T47D (cell line): ENCODE measurements at regions not wholly inside any gene's neighbourhood (a gene's known extent, or its start where the extent isn't known, plus 50 kb on each side); places are given as distances from the start of the nearest gene placed in this dataset.
"Not testable (repeated sequence)": the region's sequence is repeated elsewhere in the genome, so short reads cannot be mapped to it uniquely, and the experiment has no call there.

ENCODE experiments used
- DNase-seq, 2 experiments: peaks; one replicate each; pipeline versions ENCODE4 v3.0.0 to v3.0.0-alpha.2; 2011 to 2012; ENCODE audit warnings: low read depth in 1 of 2, low spot score in 1 of 2
- JUND ChIP-seq: IDR thresholded peaks from 2 replicates; pipeline ENCODE4 v1.6.1; 2012; ENCODE audit warnings: low read depth
- in situ Hi-C: cut with HindIII; loops from 2 replicates; pipeline ENCODE4 v1.10.0; 2016; ENCODE audit warnings: low sequenced_read_pairs, low pct_unique_long_range_greater_than_20kb

GRCh38 chr12:127941332-127941731, 325.6 kb upstream of the TMEM132C start:
- TF ChIP-seq JUND: no peak
- in situ Hi-C loops: no loop called here
- DNase-seq: no peak

- in situ Hi-C loops: no loop called here
- no peak for TF ChIP-seq JUND
- DNase-seq: no peak
Observed at GRCh38 chr12:127942981-127943380, 324.0 kb upstream of the TMEM132C start.

DNA sequence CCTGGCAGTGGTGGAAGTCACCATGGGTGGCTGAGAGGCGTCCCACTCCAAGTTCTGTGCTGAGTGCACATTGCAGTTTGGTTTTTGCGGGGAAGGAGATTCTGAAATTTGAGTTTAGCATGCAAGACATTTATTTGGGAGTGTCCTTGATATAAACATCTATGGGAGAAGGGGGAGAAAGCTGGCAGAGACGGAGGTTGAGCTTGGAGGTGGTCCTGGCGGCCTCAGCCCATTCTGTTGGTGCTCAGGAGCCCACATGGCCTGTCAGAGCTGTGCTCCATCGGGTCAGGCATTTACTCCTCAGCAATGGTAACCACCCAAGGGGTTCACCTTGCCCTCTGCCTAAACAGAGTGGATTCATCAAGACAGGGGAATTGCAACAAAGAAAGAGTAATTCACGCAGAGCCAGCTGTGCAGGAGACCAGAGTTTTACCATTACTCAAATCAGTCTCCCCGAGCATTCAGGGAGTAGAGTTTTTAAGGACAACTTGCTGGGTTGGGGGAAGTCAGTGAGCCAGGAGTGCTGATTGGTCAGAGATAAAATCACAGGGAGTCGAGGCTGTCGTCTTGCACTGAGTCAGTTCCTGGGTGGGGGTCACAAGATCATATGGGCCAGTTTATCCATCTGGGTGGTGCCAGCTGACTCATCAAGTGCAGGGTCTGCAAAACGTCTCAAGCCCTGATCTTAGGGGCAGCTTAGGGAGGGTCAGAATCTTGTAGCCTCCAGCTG, 323.3 kb upstream of the TMEM132C start:
- DNase-seq: no peak
- in situ Hi-C loops: no loop called here
- no peak for TF ChIP-seq JUND

DNA sequence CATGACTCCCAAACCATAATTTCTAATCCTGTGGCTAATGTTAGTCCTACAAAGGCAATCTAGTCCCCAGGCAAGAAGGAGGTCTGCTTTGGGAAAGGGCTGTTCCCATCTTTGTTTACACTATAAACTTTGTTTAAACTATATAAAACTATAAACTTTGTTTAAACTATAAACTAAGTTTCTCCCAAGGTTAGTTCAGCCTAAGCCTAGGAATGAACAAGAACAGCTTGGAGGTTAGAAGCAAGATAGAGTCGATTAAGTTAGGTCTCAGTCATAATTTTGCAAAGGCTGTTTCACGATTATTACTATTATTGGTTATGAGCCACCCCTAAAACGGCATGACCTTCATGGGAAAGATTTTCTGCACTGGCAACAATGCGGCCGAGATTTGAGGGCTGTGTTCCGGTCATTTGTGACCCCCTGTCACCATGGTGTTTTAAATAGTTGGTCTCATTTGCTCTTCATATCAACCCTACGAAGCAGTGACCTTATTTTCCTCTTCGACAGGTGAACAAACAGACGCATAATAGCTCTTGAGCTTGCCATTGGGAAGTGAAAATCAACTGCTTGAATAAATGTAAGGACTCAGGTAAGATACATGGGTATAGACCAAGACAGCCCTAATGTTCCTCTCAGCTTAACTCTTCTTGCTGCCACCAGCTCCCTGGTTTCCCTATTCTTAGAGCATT, 322.6 kb upstream of the TMEM132C start:
- in situ Hi-C loops: no loop called here
- no peak for TF ChIP-seq JUND

GRCh38 chr12:127957001-127957660, 309.8 kb upstream of the TMEM132C start:
- TF ChIP-seq JUND: no peak
- no peak for DNase-seq
- in situ Hi-C loops: no loop called here

More for the DNA sequence above, 322.6 kb upstream of the TMEM132C start:
- DNase-seq: no peak

- in situ Hi-C loops: no loop called here
- no peak for DNase-seq
- no peak for TF ChIP-seq JUND
Observed at GRCh38 chr12:127962303-127962702, 304.7 kb upstream of the TMEM132C start.

DNA sequence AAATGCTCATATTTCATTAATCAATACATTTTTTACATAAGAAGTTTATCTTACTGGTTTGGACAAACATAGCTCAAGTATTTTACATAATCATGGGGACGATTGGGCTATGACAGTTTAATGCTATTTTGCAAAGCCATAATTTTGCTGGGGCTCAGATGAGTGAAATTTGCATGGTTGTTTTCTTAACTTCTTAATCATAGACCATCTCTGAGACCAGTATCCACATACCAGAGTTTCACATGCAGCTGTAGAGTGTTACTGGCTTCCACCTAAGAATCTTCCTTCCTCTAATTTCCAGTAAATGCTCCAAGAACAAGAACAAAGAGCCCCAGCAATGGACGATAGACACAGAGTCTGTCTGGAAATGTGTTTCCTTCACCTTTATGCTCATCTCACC, 303.0 kb upstream of the TMEM132C start:
- DNase-seq: no peak
- no peak for TF ChIP-seq JUND
- in situ Hi-C loops: no loop called here

GRCh38 chr12:127964717-127965116, 302.3 kb upstream of the TMEM132C start:
- no peak for TF ChIP-seq JUND
- in situ Hi-C loops: no loop called here
- no peak for DNase-seq

DNA sequence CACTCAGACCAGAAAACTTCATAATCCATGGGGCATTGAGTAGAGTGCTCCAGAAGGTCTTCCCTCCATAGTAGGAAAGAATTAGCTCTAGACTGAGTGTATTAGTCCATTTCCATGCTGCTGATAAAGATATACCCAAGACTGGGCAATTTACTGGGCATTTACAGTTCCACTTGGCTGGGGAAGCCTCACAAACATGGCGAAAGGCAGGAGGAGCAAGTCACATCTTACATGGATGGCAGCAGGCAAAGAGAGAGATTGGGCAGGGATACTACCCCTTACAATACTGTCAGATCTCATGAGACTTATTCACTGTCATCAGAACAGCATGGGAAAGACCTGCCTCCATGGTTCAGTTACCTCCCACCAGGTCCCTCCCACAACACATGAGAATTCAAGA, 300.6 kb upstream of the TMEM132C start:
- in situ Hi-C loops: no loop called here
- DNase-seq: no peak
- no peak for TF ChIP-seq JUND

- TF ChIP-seq JUND: no peak
- in situ Hi-C loops: no loop called here
- DNase-seq: no peak
Observed at GRCh38 chr12:127970491-127970890, 296.5 kb upstream of the TMEM132C start.

DNA sequence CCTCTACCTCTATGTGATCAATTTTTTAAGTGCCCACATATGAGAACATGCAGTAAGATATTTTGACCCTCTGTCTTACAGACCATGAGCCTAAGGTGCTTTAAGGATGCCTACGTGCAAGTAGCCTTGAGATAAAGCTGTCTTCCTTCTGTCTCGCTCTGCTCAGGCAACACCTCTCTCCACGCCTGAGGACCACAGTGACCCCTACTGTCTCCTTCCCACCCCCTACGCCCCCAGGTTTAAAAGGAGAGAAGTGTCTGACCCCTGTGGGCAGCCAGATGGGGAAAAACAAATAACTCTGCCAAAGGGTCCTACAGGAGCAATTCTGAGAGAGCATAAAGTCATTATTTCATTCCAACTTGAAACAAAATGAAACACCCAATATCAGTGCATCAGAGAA, 286.4 kb upstream of the TMEM132C start:
- in situ Hi-C loops: no loop called here
- no peak for DNase-seq
- no peak for TF ChIP-seq JUND

GRCh38 chr12:127981875-127982274, 285.1 kb upstream of the TMEM132C start:
- DNase-seq: no peak
- TF ChIP-seq JUND: no peak
- in situ Hi-C loops: no loop called here

DNA sequence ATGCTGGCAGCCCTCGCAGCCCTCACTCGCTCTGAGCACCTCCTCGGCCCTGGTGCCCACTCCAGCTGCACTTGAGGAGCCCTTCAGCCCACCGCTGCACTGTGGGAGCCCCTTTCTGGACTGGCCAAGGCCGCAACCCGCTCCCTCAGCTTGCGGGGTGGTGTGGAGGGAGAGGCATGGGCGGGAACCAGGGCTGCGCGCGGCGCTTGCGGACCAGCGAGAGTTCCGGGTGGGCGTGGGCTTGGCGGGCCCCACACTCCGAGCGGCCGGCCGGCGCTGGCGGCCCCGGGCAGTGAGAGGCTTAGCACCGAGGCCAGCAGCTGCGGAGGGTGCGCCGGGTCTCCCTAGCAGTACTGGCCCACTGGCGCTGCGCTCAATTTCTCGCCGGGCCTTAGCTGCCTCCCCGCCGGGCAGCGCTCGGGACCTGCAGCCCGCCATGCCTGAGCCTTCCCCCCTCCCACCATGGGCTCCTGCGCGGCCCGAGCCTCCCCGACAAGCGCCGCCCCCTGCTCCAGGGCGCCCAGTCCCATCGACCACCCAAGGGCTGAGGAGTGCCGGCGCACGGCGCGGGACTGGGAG, 283.7 kb upstream of the TMEM132C start:
- in situ Hi-C loops, DNase-seq: not testable (repeated sequence)
